Endothelial cell of umbilical vein (primary cell): ENCODE measurements at regions not wholly inside any gene's neighbourhood (a gene's known extent, or its start where the extent isn't known, plus 50 kb on each side); places are given as distances from the start of the nearest gene placed in this dataset.

Experiments
- EZH2 ChIP-seq: IDR thresholded peaks from 2 replicates; pipeline ENCODE4 v1.6.1; 2012; ENCODE audit warnings: borderline replicate concordance, low read depth, mild to moderate bottlenecking, moderate library complexity, low read length, inconsistent platforms; ENCODE audit not compliant: severe bottlenecking
- POLR2A ChIP-seq: IDR thresholded peaks from 2 replicates; pipeline ENCODE4 v1.6.1; 2012; ENCODE audit warnings: low read depth, mild to moderate bottlenecking, control low read depth, low read length
- POLR2AphosphoS5 ChIP-seq: IDR thresholded peaks from 2 replicates; pipeline ENCODE4 v1.6.1; 2012; ENCODE audit warnings: low read depth, mild to moderate bottlenecking, control low read depth, low read length, moderate library complexity; ENCODE audit not compliant: insufficient read depth
- TF ChIP-seq, protein P1 (sequence below), 2 donors: IDR thresholded peaks; 1 replicate in 1 of 2; 2 replicates in 1 of 2; pipeline ENCODE4 v1.5.1; 2011; ENCODE audit warnings: low read length in 2 of 2, mild to moderate bottlenecking in 2 of 2, moderate library complexity in 2 of 2, control low read depth in 1 of 2, inconsistent platforms in 1 of 2, low read depth in 1 of 2; ENCODE audit not compliant: insufficient read depth in 1 of 2; ENCODE audit errors: extremely low read depth in 1 of 2

DNA sequence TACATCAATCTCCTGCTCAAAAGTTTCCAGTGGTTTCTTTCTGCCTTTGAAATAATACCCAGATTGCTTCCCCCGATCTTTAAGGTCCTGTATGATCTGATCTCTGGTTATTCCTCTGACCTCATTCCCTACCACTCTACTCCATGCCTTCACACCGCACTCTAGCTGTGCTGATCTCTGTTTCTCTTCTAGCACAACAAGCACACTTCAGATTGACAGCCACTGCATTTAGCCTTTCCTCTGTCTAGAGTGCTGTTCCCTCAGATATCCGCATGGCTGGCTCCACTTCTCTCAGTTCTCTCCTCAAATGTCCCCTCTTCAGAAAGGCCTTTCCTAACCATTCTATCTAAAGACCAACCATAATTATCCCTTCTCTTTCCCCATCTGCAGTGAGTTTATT lies 370.4 kb upstream of the FGF13 start:
- no peak for TF ChIP-seq POLR2A
- TF ChIP-seq, protein P1, sequence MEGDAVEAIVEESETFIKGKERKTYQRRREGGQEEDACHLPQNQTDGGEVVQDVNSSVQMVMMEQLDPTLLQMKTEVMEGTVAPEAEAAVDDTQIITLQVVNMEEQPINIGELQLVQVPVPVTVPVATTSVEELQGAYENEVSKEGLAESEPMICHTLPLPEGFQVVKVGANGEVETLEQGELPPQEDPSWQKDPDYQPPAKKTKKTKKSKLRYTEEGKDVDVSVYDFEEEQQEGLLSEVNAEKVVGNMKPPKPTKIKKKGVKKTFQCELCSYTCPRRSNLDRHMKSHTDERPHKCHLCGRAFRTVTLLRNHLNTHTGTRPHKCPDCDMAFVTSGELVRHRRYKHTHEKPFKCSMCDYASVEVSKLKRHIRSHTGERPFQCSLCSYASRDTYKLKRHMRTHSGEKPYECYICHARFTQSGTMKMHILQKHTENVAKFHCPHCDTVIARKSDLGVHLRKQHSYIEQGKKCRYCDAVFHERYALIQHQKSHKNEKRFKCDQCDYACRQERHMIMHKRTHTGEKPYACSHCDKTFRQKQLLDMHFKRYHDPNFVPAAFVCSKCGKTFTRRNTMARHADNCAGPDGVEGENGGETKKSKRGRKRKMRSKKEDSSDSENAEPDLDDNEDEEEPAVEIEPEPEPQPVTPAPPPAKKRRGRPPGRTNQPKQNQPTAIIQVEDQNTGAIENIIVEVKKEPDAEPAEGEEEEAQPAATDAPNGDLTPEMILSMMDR (IDR thresholded peaks at IDR 0.05; ENCODE audit: extremely low read depth in 1 of 2, insufficient read depth in 1 of 2, low read depth in 1 of 2, low read length in 2 of 2): no peak
- TF ChIP-seq POLR2AphosphoS5: no peak
- no peak for TF ChIP-seq EZH2
